HL-60 (cell line): ENCODE measurements at regions not wholly inside any gene's neighbourhood (a gene's known extent, or its start where the extent isn't known, plus 50 kb on each side); places are given as distances from the start of the nearest gene placed in this dataset.

ENCODE experiments used
- DNase-seq, 2 experiments: peaks; one replicate each; pipeline ENCODE4 v3.0.0-alpha.2; 2010 to 2020; ENCODE audit warnings: low read depth in 1 of 2, low spot score in 1 of 2
- H3K27ac ChIP-seq: fragments of 250-450 bp; sonication (Bioruptor Pico); replicated peaks from 2 replicates; pipeline ENCODE4 v1.5.1; 2020; ENCODE audit warnings: mild to moderate bottlenecking, moderate library complexity
- H3K27me3 ChIP-seq: fragments of 250-450 bp; sonication (Bioruptor Pico); 2 replicates; pipeline ENCODE4 v1.5.1; 2021; ENCODE audit warnings: mild to moderate bottlenecking, moderate library complexity; ENCODE audit not compliant: insufficient read depth, poor library complexity, severe bottlenecking
- H3K4me3 ChIP-seq: replicated peaks from 2 replicates; pipeline ENCODE4 v1.5.1; 2011; ENCODE audit warnings: mild to moderate bottlenecking, control low read depth, low read length; ENCODE audit not compliant: insufficient read depth
- CTCF ChIP-seq: IDR thresholded peaks from one replicate; pipeline ENCODE4 v1.5.1; 2011; ENCODE audit warnings: low read length, control low read depth, inconsistent platforms; ENCODE audit not compliant: insufficient read depth
- GABPA ChIP-seq: IDR thresholded peaks from 2 replicates; pipeline ENCODE4 v1.6.1; 2012; ENCODE audit warnings: low read depth
- POLR2AphosphoS5 ChIP-seq: IDR thresholded peaks from 2 replicates; pipeline ENCODE4 v1.6.1; 2012; ENCODE audit warnings: low read depth
- REST ChIP-seq: IDR thresholded peaks from 2 replicates; pipeline ENCODE4 v1.6.1; 2012; ENCODE audit warnings: low read depth; ENCODE audit not compliant: insufficient replicate concordance
- SPI1 ChIP-seq: IDR thresholded peaks from 2 replicates; pipeline ENCODE4 v1.6.1; 2012; ENCODE audit warnings: low read depth, mild to moderate bottlenecking, borderline replicate concordance

GRCh38 chr3:127483902-127484591 is 106.5 kb downstream of the TPRA1 start:
- Histone ChIP-seq H3K27ac (no peak overlapping the region), H3K4me3 (no peak overlapping the region), H3K27me3 (peaks cover 8% of the 10 kb centered on the region)
- peak in 1 of 2 experiments; percentile 17 for DNase-seq
- TF ChIP-seq CTCF, result no peak
- no peak for TF ChIP-seq GABPA
- TF ChIP-seq SPI1, result no peak

- DNase-seq, result no peak
- Histone ChIP-seq H3K27me3 (peaks cover 10% of the 10 kb centered on the region), H3K4me3 (no peak overlapping the region), H3K27ac (no peak overlapping the region)
- TF ChIP-seq GABPA (no peak), POLR2AphosphoS5 (no peak)
These were observed 107.4 kb downstream of the TPRA1 start for GRCh38 chr3:127483005-127483641.

- no peak for DNase-seq
- Histone ChIP-seq H3K27ac (no peak overlapping the region), H3K27me3 (peaks cover 11% of the 10 kb centered on the region), H3K4me3 (no peak overlapping the region)
- no peak for TF ChIP-seq SPI1
- no peak for TF ChIP-seq REST
- TF ChIP-seq GABPA, result no peak
- no peak for TF ChIP-seq POLR2AphosphoS5
- TF ChIP-seq CTCF, result no peak
These were observed 108.1 kb downstream of the TPRA1 start for GRCh38 chr3:127482216-127483004.

GRCh38 chr3:127480196-127480954 is 110.2 kb downstream of the TPRA1 start:
- Histone ChIP-seq H3K4me3 (no peak overlapping the region), H3K27me3 (peaks cover 15% of the 10 kb centered on the region), H3K27ac (no peak overlapping the region)
- no peak for TF ChIP-seq CTCF
- DNase-seq, result no peak
